Stimulated activated CD8-positive, alpha-beta memory T cell treated with anti-CD3 and anti-CD28 coated beads, Interleukin-2, amount 100 ng/mL, for 48 hours (primary cell): ENCODE measurements at regions not wholly inside any gene's neighbourhood (a gene's known extent, or its start where the extent isn't known, plus 50 kb on each side); places are given as distances from the start of the nearest gene placed in this dataset.
A peak's percentile ranks its signal among the peaks of the same experiment; 100 is the strongest.
"Not testable (repeated sequence)": the region's sequence is repeated elsewhere in the genome, so short reads cannot be mapped to it uniquely, and the experiment has no call there.

ENCODE experiments used
- DNase-seq, 2 donors: peaks; one replicate each; pipeline ENCODE4 v3.0.0-alpha.2; 2020; ENCODE audit warnings: low read depth in 2 of 2

- DNase-seq, result no peak
Observed at GRCh38 chr6:144475411-144475810, 190.3 kb downstream of the UTRN start.

- DNase-seq, result no peak
Observed at GRCh38 chr6:144476286-144476685, 191.2 kb downstream of the UTRN start.

DNA sequence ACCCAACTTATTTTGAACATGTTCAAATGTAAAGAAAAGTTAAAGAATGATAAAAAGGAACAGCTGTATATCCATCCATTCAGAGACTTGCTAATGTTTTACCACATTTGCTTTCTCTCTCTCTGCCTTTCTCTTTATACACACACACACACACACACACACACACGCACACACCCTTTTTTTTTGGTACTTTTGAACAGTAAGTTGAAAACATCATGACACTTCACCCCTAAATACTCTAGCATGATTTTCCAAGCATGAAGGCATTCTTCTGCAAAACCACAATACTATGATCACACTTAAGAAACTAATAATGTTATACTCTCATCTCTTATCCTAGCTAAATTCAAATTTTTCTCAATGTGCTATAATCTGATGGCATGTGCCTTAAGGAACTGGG lies 192.3 kb downstream of the UTRN start:
- DNase-seq, result no peak

- DNase-seq, result no peak
Observed at GRCh38 chr6:144477856-144478255, 192.7 kb downstream of the UTRN start.

GRCh38 chr6:144478483-144478882 lies 193.3 kb downstream of the UTRN start:
- no peak for DNase-seq

- DNase-seq, result no peak
Observed at GRCh38 chr6:144479991-144480390, 194.9 kb downstream of the UTRN start.

DNA sequence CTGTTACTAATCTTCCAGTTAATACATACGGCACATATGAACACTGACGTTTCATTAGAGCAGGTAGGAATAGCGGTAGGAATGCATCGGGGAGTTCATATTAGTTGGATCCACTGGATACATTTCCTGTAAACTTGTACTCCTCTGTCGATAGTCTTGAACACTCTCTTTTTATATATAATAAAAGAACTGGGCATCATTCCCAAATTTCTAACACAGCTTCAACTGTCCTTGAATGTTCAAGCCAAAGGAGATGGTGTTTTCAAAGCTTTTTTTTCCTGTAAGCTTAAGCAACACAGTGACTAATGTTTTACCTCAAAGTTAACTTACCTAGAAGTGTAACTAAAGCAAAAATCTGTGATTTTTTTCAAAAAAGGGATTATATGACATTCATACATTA lies 195.3 kb downstream of the UTRN start:
- DNase-seq, result no peak

- no peak for DNase-seq
Observed at GRCh38 chr6:144481527-144481926, 196.4 kb downstream of the UTRN start.

- peak; percentile 47 to 50 for DNase-seq
Observed at GRCh38 chr6:144482142-144482541, 197.0 kb downstream of the UTRN start.

DNA sequence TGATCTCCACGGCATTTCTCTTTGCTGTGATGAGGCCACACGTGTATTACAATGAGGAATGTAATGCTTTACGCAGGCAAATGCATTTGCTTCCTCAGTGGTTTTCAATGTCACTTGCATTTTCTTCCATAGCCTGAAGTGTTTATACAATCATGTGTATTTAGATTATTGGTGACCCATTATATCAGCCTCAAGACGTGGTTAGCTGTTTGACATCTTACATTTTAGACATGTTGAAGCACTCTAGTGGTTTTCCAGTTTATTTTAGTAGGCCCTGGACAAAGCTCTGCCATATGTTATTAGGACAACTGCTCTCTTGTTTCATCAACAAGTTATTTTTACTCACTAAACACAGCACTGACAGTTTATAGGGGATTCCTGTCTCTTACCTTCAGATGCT lies 200.4 kb downstream of the UTRN start:
- no peak for DNase-seq

DNA sequence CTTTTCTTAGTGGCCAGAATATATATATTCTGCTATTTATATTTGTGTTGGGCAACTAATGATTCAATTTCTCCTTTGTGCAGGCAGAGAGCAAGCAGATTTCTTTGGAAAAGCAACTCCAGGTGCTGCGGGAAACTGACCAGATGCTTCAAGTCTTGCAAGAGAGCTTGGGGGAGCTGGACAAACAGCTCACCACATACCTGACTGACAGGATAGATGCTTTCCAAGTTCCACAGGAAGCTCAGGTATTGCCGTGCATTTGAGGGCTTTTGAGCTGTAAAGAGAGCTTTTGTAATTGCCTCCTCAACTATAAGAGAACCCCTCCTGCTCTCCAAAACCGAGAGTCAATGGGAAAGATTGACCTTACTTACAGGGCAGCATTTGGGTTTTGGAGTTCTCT lies 203.5 kb downstream of the UTRN start:
- DNase-seq, result no peak

DNA sequence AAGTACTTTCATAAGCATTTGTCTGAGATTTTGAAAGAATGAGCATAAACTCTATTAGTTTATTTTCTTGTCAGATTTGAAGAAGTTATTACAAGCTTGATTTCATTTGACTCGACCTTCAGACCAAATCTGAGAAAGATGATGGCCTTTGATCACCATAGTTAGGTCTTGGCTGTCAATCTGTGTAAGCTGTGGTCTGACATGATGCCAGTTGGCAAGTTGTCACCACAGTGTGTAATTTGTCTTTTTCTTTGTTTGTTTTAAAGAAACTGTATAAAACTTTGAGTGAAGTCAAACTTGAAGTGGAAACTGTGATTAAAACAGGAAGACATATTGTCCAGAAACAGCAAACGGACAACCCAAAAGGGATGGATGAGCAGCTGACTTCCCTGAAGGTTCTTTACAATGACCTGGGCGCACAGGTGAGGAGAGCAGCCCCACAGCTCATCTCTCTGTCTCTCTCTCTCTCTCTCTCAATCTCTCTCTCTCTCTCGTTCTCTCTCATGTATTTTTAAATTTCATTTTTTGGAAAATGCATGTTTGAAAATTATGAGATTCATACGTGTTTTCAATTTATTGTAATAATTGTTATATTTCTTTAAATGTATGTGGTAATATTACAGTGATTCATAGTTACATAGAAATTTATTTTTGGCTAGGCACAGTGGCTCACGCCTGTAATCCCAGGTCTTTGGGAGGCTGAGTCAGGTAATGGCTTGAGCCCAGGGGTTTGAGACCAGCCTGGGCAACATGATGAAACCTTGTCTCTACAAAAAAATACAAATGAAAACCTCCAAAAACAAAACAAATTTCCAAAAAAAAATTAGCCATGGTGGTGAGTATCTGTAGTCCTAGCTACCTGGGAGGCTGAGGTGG lies 208.1 kb downstream of the UTRN start:
- DNase-seq, result no peak

GRCh38 chr6:144495076-144495475 lies 209.9 kb downstream of the UTRN start:
- not testable (repeated sequence) for DNase-seq

- no peak for DNase-seq
Observed at GRCh38 chr6:144497650-144498049, 212.5 kb downstream of the UTRN start.

DNA sequence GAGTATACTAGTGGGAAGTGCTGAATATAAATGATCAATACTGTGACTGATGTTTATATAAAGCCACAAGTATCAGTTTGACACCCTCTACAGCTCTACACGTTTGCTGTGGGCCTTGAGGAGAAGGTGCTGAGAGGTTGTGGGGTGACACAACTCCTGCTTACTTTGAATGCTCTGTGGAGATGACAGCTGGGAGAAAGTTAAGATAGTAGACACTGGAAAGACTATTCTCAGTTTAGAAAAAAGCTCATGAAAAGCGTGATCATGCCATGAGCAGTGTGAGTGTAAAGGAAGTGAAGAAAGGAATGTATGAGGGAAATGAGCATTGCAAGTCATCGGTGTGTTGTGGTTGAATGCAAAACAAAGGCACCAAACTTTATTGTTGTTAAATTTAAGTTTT lies 215.8 kb downstream of the UTRN start:
- DNase-seq, result no peak

DNA sequence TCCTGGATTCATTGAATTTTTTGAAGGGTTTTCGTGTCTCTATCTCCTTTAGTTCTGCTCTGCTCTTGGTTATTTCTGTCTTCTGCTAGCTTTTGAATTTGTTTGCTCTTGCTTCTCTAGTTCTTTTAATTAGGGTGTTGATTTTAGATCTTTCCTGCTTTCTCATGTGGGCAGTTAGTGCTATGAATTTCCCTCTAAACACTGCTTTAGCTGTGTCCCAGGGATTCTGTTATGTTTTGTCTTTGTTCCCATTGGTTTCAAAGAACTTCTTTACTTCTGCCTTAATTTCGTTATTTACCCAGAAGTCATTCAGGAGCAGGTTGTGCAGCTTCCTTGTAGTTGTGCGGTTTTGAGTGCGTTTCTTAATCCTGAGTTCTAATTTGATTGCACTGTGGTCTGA lies 220.1 kb downstream of the UTRN start:
- not testable (repeated sequence) for DNase-seq

GRCh38 chr6:144506051-144506450 lies 220.9 kb downstream of the UTRN start:
- DNase-seq, result not testable (repeated sequence)

- DNase-seq, result not testable (repeated sequence)
Observed at GRCh38 chr6:144507772-144508312, 222.7 kb downstream of the UTRN start.

DNA sequence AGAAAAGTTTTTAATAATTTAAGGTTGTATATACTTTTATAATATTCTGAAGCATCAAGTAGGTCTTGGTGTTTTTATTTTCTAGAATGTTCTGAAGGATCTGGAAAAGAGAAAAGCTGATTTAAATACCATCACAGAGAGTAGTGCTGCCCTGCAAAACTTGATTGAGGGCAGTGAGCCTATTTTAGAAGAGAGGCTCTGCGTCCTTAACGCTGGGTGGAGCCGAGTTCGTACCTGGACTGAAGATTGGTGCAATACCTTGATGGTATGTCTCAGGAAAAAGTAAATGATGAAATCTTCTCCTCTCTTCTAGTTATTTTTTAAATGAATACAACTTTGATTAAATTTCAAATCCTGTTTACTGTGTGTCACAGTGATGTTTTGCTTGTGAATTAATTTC lies 225.7 kb downstream of the UTRN start:
- no peak for DNase-seq

DNA sequence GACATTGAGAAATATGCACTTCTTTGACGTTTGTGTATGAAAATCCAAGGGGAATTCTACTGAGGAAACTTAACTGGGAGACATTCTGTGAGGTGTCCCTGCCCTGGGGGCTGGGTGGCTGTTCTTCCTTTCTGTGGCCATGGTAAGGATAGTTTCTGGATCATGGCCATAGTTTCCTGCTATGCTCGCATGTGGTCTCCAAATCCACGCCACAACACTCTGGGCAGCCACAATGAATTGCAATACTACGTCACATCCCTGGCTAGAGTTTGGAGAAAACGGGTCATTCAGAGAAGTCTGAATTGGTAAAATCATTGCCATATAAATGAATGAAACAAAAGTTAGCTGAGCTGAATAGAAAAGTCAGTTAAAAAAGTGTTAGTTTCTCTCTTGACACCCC lies 230.6 kb downstream of the UTRN start:
- DNase-seq, result no peak

DNA sequence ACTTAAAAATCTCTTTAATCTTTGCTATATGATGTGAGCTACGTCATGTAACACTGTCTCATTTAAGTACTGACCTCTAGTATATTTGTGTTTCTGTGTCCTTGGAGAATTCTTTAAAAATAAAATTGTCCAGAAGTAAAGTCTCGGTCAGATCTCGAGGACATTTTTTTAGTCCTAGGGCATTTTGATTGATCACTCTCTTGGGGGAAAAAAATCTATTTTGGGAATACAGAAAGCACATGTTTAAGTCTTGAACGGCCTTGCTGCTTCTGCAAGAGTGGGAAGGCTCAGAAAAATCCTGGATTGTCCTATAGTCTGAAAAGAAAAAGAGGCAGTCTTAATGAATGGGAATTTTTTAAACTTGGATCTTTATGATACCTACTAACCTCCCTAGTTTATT lies 234.3 kb downstream of the UTRN start:
- no peak for DNase-seq

DNA sequence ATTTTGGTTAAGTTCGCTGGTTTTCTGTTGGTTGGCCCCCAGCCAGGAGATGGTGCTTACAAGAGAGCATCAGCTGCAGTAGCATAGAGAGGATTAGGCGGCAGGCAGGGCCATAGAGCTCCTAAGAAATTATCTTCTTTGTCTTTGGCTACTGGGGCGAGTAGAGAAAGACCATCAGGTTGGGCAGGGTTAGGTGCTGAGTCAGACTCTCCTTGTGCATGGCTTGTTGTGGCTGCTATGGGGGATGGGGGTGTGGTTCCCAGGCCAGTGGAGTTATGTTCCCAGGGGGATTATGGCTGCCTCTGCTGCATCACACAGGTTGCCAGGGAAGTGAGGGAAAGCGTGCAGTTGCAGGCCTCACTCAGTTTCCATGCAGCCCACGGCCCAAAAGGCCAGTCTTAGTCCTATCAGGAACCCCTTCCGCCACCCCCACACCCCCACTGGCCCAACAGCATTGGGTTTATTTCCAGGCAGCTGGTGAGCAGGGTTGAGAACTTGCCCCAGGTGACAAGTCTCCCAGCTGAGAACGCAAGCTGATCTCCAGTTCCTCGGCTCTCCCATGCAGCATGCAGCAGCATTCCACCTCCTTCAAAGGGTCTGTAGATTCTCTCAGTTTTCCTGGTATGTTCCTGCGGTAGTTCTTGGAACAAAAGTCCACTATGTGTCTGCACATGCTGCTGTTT lies 243.7 kb downstream of the UTRN start:
- no peak for DNase-seq

DNA sequence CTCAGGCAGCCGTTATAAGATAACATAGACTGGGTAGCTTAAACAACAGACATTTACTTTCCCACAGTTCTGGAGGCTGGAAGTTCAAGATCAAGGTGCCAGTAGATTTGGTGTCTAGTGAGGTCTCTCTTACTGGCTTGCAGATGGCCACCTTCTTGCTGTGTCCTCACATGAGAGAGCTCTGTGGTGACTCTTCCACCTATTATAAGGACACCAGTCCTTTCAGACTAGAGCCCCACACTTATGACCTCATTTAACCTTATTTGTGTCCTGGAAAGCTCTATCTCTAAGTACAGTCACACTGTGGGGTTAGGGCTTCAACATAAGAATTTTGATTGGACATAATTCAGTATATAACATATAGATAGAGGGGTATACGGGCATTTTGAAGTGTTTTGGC lies 245.0 kb downstream of the UTRN start:
- no peak for DNase-seq
